Breast epithelium (tissue), 4 donors: ENCODE measurements at regions not wholly inside any gene's neighbourhood (a gene's known extent, or its start where the extent isn't known, plus 50 kb on each side); places are given as distances from the start of the nearest gene placed in this dataset.

Experiments
- DNase-seq, 2 donors: peaks; one replicate each; pipeline ENCODE4 v3.0.0-alpha.2; 2019; ENCODE audit warnings: low spot score in 2 of 2
- H3K27ac ChIP-seq, 2 donors: fragments of 200-600 bp; sonication (generic) in 1 of 2; one replicate each; pipeline ENCODE4 v1.5.1; 2016 to 2019; ENCODE audit warnings: mild to moderate bottlenecking in 1 of 2
- H3K27me3 ChIP-seq, 2 donors: fragments of 200-600 bp; sonication (generic) in 1 of 2; one replicate each; pipeline versions ENCODE4 v1.5.1 to v1.6.0; 2017 to 2019; ENCODE audit warnings: control low read depth in 1 of 2, mild to moderate bottlenecking in 1 of 2
- H3K36me3 ChIP-seq: fragments of 200-600 bp; one replicate; pipeline ENCODE4 v1.5.1; 2019
- H3K4me1 ChIP-seq, 2 donors: fragments of 200-600 bp; sonication (generic); one replicate each; pipeline ENCODE4 v1.5.1; 2016 to 2019; ENCODE audit warnings: control low read depth in 1 of 2
- H3K4me3 ChIP-seq, 3 donors: fragments of 200-600 bp; sonication (generic); 1 replicate in 2 of 3; 2 replicates in 1 of 3; pipeline ENCODE4 v1.5.1; 2016 to 2019; ENCODE audit warnings: mild to moderate bottlenecking in 3 of 3, moderate library complexity in 2 of 3
- H3K9me3 ChIP-seq, 2 donors: fragments of 200-600 bp; sonication (generic) in 1 of 2; one replicate each; pipeline ENCODE4 v1.5.1; 2016 to 2019; ENCODE audit warnings: control low read depth in 1 of 2
- POLR2A ChIP-seq: fragments of 450-650 bp; IDR thresholded peaks from one replicate; pipeline ENCODE4 v1.6.1; 2016; ENCODE audit warnings: antibody characterized with exemption, mild to moderate bottlenecking, moderate library complexity
- POLR2AphosphoS5 ChIP-seq, 3 donors: sonication (generic); formaldehyde crosslinking; IDR thresholded peaks; one replicate each; pipeline ENCODE4 v1.6.1; 2017; ENCODE audit warnings: antibody characterized with exemption in 3 of 3
- intact Hi-C: fragments of 100-400 bp; cut with DNase I; formaldehyde crosslinking; loops from one replicate; pipeline ENCODE4 v1.15.1; 2023; ENCODE audit warnings: low total_unique reads
- TF ChIP-seq, protein P1 (sequence below), 3 donors: fragments of 450-650 bp; IDR thresholded peaks; one replicate each; pipeline ENCODE4 v1.5.1; 2016 to 2017; ENCODE audit warnings: antibody characterized with exemption in 3 of 3, mild to moderate bottlenecking in 3 of 3, moderate library complexity in 3 of 3

- Histone ChIP-seq H3K27ac (no peak overlapping the region), H3K27me3 (no peaks in the 10 kb centered on the region), H3K4me3 (no peak overlapping the region), H3K36me3 (no peaks in the 10 kb centered on the region), H3K4me1 (no peaks in the 10 kb centered on the region), H3K9me3 (no peaks in the 10 kb centered on the region)
- TF ChIP-seq, protein P1, sequence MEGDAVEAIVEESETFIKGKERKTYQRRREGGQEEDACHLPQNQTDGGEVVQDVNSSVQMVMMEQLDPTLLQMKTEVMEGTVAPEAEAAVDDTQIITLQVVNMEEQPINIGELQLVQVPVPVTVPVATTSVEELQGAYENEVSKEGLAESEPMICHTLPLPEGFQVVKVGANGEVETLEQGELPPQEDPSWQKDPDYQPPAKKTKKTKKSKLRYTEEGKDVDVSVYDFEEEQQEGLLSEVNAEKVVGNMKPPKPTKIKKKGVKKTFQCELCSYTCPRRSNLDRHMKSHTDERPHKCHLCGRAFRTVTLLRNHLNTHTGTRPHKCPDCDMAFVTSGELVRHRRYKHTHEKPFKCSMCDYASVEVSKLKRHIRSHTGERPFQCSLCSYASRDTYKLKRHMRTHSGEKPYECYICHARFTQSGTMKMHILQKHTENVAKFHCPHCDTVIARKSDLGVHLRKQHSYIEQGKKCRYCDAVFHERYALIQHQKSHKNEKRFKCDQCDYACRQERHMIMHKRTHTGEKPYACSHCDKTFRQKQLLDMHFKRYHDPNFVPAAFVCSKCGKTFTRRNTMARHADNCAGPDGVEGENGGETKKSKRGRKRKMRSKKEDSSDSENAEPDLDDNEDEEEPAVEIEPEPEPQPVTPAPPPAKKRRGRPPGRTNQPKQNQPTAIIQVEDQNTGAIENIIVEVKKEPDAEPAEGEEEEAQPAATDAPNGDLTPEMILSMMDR (IDR thresholded peaks at IDR 0.05): no peak
- no peak for TF ChIP-seq POLR2A
- intact Hi-C loops: loop anchor here (10.0 kb wide), 1 partner anchor 1916 kb away; the partner anchor contains the start of genes MT1G and MT1H
- no peak for DNase-seq
Measured at GRCh38 chr16:54748611-54749190, 182.0 kb upstream of the IRX5 start.

DNA sequence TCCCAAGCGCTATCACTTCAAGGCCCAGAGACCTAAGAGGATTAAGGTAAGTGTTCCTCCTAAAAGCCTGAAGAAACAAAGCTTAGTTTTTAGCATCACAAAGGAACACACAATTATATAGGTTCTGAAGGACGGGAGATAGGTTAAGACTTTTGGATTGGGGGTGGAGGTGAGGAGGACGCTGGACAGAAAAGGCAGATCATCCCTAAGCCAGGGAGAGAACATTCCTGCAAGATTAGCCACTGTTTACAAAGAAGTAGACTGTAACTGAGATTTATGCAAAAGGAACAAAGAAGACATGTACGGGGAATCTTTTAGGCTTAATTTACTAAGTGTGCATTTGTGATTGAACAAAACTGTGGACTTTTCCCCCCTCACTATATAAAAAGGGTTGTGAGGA is 184.1 kb upstream of the IRX5 start:
- H3K27me3 ChIP-seq: no peaks in the 10 kb centered on the region
- intact Hi-C loops: loop anchor here (10.0 kb wide), 1 partner anchor 1918 kb away; the partner anchor contains the start of genes MT1G and MT1H
- TF ChIP-seq POLR2A (no peak), POLR2AphosphoS5 (IDR thresholded peaks at IDR 0.05) (no peak)
- TF ChIP-seq, protein P1 (IDR thresholded peaks at IDR 0.05): no peak

GRCh38 chr16:54744998-54745397 is 185.7 kb upstream of the IRX5 start:
- H3K9me3 ChIP-seq: no peaks in the 10 kb centered on the region
- no peak overlapping the region for H3K27ac ChIP-seq
- H3K27me3 ChIP-seq: no peaks in the 10 kb centered on the region
- H3K36me3 ChIP-seq: no peaks in the 10 kb centered on the region
- TF ChIP-seq POLR2A (no peak), POLR2AphosphoS5 (IDR thresholded peaks at IDR 0.05) (no peak)
- TF ChIP-seq, protein P1 (IDR thresholded peaks at IDR 0.05): no peak
- H3K4me1 ChIP-seq: no peaks in the 10 kb centered on the region
- intact Hi-C loops: loop anchor here (10.0 kb wide), 1 partner anchor 1920 kb away; the partner anchor contains the start of genes MT1G and MT1H
- H3K4me3 ChIP-seq: no peak overlapping the region
- DNase-seq: no peak

More for the DNA sequence above, 184.1 kb upstream of the IRX5 start:
- DNase-seq: no peak
- Histone ChIP-seq H3K27ac (no peak overlapping the region), H3K4me1 (no peaks in the 10 kb centered on the region), H3K4me3 (no peak overlapping the region), H3K9me3 (no peaks in the 10 kb centered on the region), H3K36me3 (no peaks in the 10 kb centered on the region)

- TF ChIP-seq POLR2AphosphoS5 (IDR thresholded peaks at IDR 0.05): no peak
- TF ChIP-seq, protein P1 (IDR thresholded peaks at IDR 0.05): no peak
- no peak for TF ChIP-seq POLR2A
- intact Hi-C loops: loop anchor here (10.0 kb wide), 1 partner anchor 1922 kb away; the partner anchor contains the start of genes MT1G and MT1H
Measured at GRCh38 chr16:54742436-54742835, 188.2 kb upstream of the IRX5 start.

DNA sequence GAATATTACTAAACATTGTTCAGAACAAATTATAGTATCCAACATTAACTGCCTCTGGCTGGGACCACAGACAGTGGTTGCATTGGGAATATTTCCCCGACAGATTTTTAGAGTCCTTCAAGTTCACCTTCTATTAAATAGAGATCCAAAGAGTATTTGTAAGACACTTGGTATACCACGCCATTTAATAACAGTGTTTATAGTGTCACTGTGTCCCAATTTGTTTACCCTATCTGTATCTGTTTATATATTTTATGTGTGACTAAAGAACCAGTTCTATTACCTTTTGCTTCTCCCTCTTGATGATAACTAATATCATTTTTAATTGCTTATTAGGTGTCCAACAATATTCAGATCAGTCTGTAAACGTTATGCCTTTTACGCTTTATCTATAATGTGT is 191.3 kb upstream of the IRX5 start:
- Histone ChIP-seq H3K4me1 (no peaks in the 10 kb centered on the region), H3K27ac (no peak overlapping the region), H3K36me3 (no peaks in the 10 kb centered on the region), H3K9me3 (no peaks in the 10 kb centered on the region), H3K27me3 (no peaks in the 10 kb centered on the region), H3K4me3 (no peak overlapping the region)
- TF ChIP-seq POLR2AphosphoS5 (IDR thresholded peaks at IDR 0.05) (no peak), POLR2A (no peak)
- TF ChIP-seq, protein P1 (IDR thresholded peaks at IDR 0.05): no peak
- intact Hi-C loops: no loop called here
- no peak for DNase-seq

More at GRCh38 chr16:54742436-54742835, 188.2 kb upstream of the IRX5 start:
- no peaks in the 10 kb centered on the region for H3K27me3 ChIP-seq
- no peak for DNase-seq
- H3K36me3 ChIP-seq: no peaks in the 10 kb centered on the region
- H3K9me3 ChIP-seq: no peaks in the 10 kb centered on the region
- H3K27ac ChIP-seq: no peak overlapping the region
- no peak overlapping the region for H3K4me3 ChIP-seq
- no peaks in the 10 kb centered on the region for H3K4me1 ChIP-seq
